ENCODE measurements at regions not wholly inside any gene's neighbourhood (a gene's known extent, or its start where the extent isn't known, plus 50 kb on each side); places are given as distances from the start of the nearest gene placed in this dataset.

- no peak for DNase-seq (ENCODE audit: low spot score)
- no peak for TF ChIP-seq CTCF (IDR thresholded peaks at IDR 0.05; ENCODE audit: extremely low read depth, missing control alignments)
Measured at GRCh38 chrX:94089149-94089548, 415.1 kb downstream of the FAM133A start.

- DNase-seq (ENCODE audit: low spot score): no peak
- no peak for TF ChIP-seq CTCF (IDR thresholded peaks at IDR 0.05; ENCODE audit: extremely low read depth, missing control alignments)
Measured at GRCh38 chrX:94097868-94098267, 423.9 kb downstream of the FAM133A start.

GRCh38 chrX:94107981-94108380 is 434.0 kb downstream of the FAM133A start:
- DNase-seq (ENCODE audit: low spot score): no peak
- no peak for TF ChIP-seq CTCF (IDR thresholded peaks at IDR 0.05; ENCODE audit: extremely low read depth, missing control alignments)

GRCh38 chrX:94114362-94114761 is 440.4 kb downstream of the FAM133A start:
- no peak for TF ChIP-seq CTCF (IDR thresholded peaks at IDR 0.05; ENCODE audit: extremely low read depth, missing control alignments)
- no peak for DNase-seq (ENCODE audit: low spot score)

GRCh38 chrX:94121799-94122198 is 447.8 kb downstream of the FAM133A start:
- TF ChIP-seq CTCF (IDR thresholded peaks at IDR 0.05; ENCODE audit: extremely low read depth, missing control alignments): no peak
- DNase-seq (ENCODE audit: low spot score): no peak

GRCh38 chrX:94123062-94123461 is 449.1 kb downstream of the FAM133A start:
- no peak for DNase-seq (ENCODE audit: low spot score)
- TF ChIP-seq CTCF (IDR thresholded peaks at IDR 0.05; ENCODE audit: extremely low read depth, missing control alignments): no peak

- DNase-seq (ENCODE audit: low spot score): no peak
- TF ChIP-seq CTCF (IDR thresholded peaks at IDR 0.05; ENCODE audit: extremely low read depth, missing control alignments): no peak
Measured at GRCh38 chrX:94162971-94163370, 489.0 kb downstream of the FAM133A start.
